GM12864 (cell line): ENCODE measurements at regions not wholly inside any gene's neighbourhood (a gene's known extent, or its start where the extent isn't known, plus 50 kb on each side); places are given as distances from the start of the nearest gene placed in this dataset.

Source experiments
- DNase-seq: peaks from one replicate; pipeline ENCODE4 v3.0.0-alpha.2; 2011; ENCODE audit warnings: low read depth
- H3K4me3 ChIP-seq: 2 replicates; pipeline ENCODE4 v1.5.1; 2011; ENCODE audit warnings: mild to moderate bottlenecking, low read depth, low read length, control low read depth
- CTCF ChIP-seq: IDR thresholded peaks from 2 replicates; pipeline ENCODE4 v1.5.1; 2011; ENCODE audit warnings: low read depth, mild to moderate bottlenecking, moderate library complexity, low read length, control low read depth, inconsistent platforms; ENCODE audit errors: missing control alignments

GRCh38 chr9:129318121-129319075, 140.3 kb upstream of the IER5L start:
- no peak overlapping the region for H3K4me3 ChIP-seq
- TF ChIP-seq CTCF = no peak
- no peak for DNase-seq

GRCh38 chr9:129317179-129318011, 139.3 kb upstream of the IER5L start:
- H3K4me3 ChIP-seq = no peak overlapping the region
- TF ChIP-seq CTCF = no peak
- DNase-seq = no peak

GRCh38 chr9:129316281-129317030, 138.4 kb upstream of the IER5L start:
- no peak for TF ChIP-seq CTCF
- no peak overlapping the region for H3K4me3 ChIP-seq
- no peak for DNase-seq

GRCh38 chr9:129313331-129313955, 135.4 kb upstream of the IER5L start:
- H3K4me3 ChIP-seq = no peak overlapping the region
- DNase-seq = no peak
- no peak for TF ChIP-seq CTCF

- no peak overlapping the region for H3K4me3 ChIP-seq
- TF ChIP-seq CTCF = no peak
- DNase-seq = no peak
Measured at GRCh38 chr9:129312251-129313122, 134.4 kb upstream of the IER5L start.
